IMR-90 (cell line): ENCODE measurements at regions not wholly inside any gene's neighbourhood (a gene's known extent, or its start where the extent isn't known, plus 50 kb on each side); places are given as distances from the start of the nearest gene placed in this dataset.

Experiments
- ATAC-seq: fragments of 200-7000 bp; cut with Tn5 transposase; 2 replicates; pipeline ENCODE4 v1.9.1; 2020; ENCODE audit warnings: low read depth, mild to moderate bottlenecking, moderate library complexity
- BruUV-seq: library from RNA; stranded (reverse); fragments of 400-500 nt; replicated peaks from 2 replicates; lab custom pipeline; 2021; lab: Mats Ljungman, UMichigan
- CTCF ChIA-PET: fragments of 300-600 bp; formaldehyde crosslinking; extraction: SDS; loops from one replicate; lab custom pipeline; 2021; ENCODE audit warnings: antibody characterized with exemption; lab: Yijun Ruan, JAX
- POLR2A ChIA-PET: fragments of 300-600 bp; sonication (Branson Sonifier 250); formaldehyde crosslinking; loops from one replicate; lab custom pipeline; 2022; ENCODE audit warnings: antibody characterized with exemption; ENCODE audit not compliant: unreplicated experiment; lab: Charles Lee
- DNase-seq: peaks from one replicate; pipeline ENCODE4 v3.0.0; 2013
- H2AFZ ChIP-seq: replicated peaks from 2 replicates; pipeline ENCODE3; 2013; ENCODE audit warnings: low read length, mild to moderate bottlenecking; ENCODE audit not compliant: poor library complexity
- H2AK5ac ChIP-seq: 2 replicates; pipeline ENCODE4 v1.6.1; 2013; ENCODE audit warnings: low read depth, low read length, inconsistent platforms
- H2AK9ac ChIP-seq: replicated peaks from 2 replicates; pipeline ENCODE3; 2013; ENCODE audit warnings: mild to moderate bottlenecking, low read depth, low read length, moderate library complexity; ENCODE audit not compliant: poor library complexity
- H2BK120ac ChIP-seq: 2 replicates; pipeline ENCODE4 v1.6.1; 2013; ENCODE audit warnings: low read depth, low read length, inconsistent platforms
- H2BK15ac ChIP-seq: 3 replicates; pipeline ENCODE4 v1.6.1; 2013; ENCODE audit warnings: low read depth, low read length, inconsistent platforms
- H2BK20ac ChIP-seq: 2 replicates; pipeline ENCODE4 v1.6.1; 2013; ENCODE audit warnings: low read depth, mild to moderate bottlenecking, inconsistent platforms, low read length, moderate library complexity
- H2BK5ac ChIP-seq: 2 replicates; pipeline ENCODE4 v1.6.1; 2013; ENCODE audit warnings: mild to moderate bottlenecking, low read depth, low read length, inconsistent platforms; ENCODE audit not compliant: poor library complexity, severe bottlenecking
- H3K14ac ChIP-seq: replicated peaks from 2 replicates; pipeline ENCODE4 v1.6.1; 2013; ENCODE audit warnings: low read depth, low read length, inconsistent platforms
- H3K18ac ChIP-seq: 2 replicates; pipeline ENCODE4 v1.6.1; 2013; ENCODE audit warnings: low read depth, low read length, control low read depth
- H3K23ac ChIP-seq: 2 replicates; pipeline ENCODE4 v1.6.1; 2013; ENCODE audit warnings: low read depth, low read length, inconsistent platforms
- H3K27ac ChIP-seq: 2 replicates; pipeline ENCODE4 v1.5.1; 2013; ENCODE audit warnings: mild to moderate bottlenecking, control low read depth, low read length; ENCODE audit not compliant: insufficient read depth
- H3K27me3 ChIP-seq: 2 replicates; pipeline ENCODE4 v1.6.1; 2013; ENCODE audit warnings: low read length; ENCODE audit not compliant: control insufficient read depth, insufficient read depth
- H3K36me3 ChIP-seq: 2 replicates; pipeline ENCODE4 v1.6.1; 2013; ENCODE audit warnings: low read length, mixed read lengths; ENCODE audit not compliant: control insufficient read depth, insufficient read depth
- H3K4ac ChIP-seq: 2 replicates; pipeline ENCODE4 v1.6.1; 2013; ENCODE audit warnings: low read depth, low read length, inconsistent platforms
- H3K4me1 ChIP-seq: 2 replicates; pipeline ENCODE4 v1.6.1; 2013; ENCODE audit warnings: low read length, mixed read lengths; ENCODE audit not compliant: control insufficient read depth, insufficient read depth
- H3K4me2 ChIP-seq: 2 replicates; pipeline ENCODE4 v1.6.1; 2013; ENCODE audit warnings: low read depth, mild to moderate bottlenecking, control low read depth, low read length, moderate library complexity
- H3K4me3 ChIP-seq: 2 replicates; pipeline ENCODE4 v1.5.1; 2013; ENCODE audit warnings: low read depth, mild to moderate bottlenecking, control low read depth, low read length, moderate library complexity; ENCODE audit not compliant: insufficient read depth
- H3K56ac ChIP-seq: 2 replicates; pipeline ENCODE4 v1.6.1; 2013; ENCODE audit warnings: low read length, inconsistent platforms; ENCODE audit not compliant: insufficient read depth; ENCODE audit errors: extremely low read depth
- H3K79me1 ChIP-seq, 2 experiments: 2 replicates each; pipeline ENCODE4 v1.6.1; 2013; ENCODE audit warnings: low read length in 2 of 2, inconsistent platforms in 1 of 2, low read depth in 1 of 2
- H3K9ac ChIP-seq: 2 replicates; pipeline ENCODE4 v1.6.1; 2013; ENCODE audit warnings: low read depth, low read length, control low read depth
- H3K9me1 ChIP-seq: 2 replicates; pipeline ENCODE4 v1.6.1; 2013; ENCODE audit warnings: low read length, inconsistent platforms; ENCODE audit not compliant: insufficient read depth
- H3K9me3 ChIP-seq: 2 replicates; pipeline ENCODE4 v1.6.1; 2013; ENCODE audit warnings: low read length; ENCODE audit not compliant: control insufficient read depth, insufficient read depth
- H4K20me1 ChIP-seq: 2 replicates; pipeline ENCODE4 v1.6.1; 2013; ENCODE audit warnings: low read length, inconsistent platforms; ENCODE audit not compliant: insufficient read depth
- H4K5ac ChIP-seq: 2 replicates; pipeline ENCODE4 v1.6.1; 2013; ENCODE audit warnings: mild to moderate bottlenecking, low read depth, low read length, control low read depth
- H4K8ac ChIP-seq, 2 experiments: 2 replicates each; pipeline ENCODE4 v1.6.1; 2013; ENCODE audit warnings: low read depth in 2 of 2, low read length in 2 of 2, control low read depth in 1 of 2, inconsistent platforms in 1 of 2
- H4K91ac ChIP-seq: 2 replicates; pipeline ENCODE4 v1.6.1; 2013; ENCODE audit warnings: low read depth, low read length, inconsistent platforms; ENCODE audit not compliant: insufficient read depth
- CEBPB ChIP-seq: IDR thresholded peaks from 2 replicates; pipeline ENCODE4 v1.6.1; 2012; ENCODE audit warnings: low read depth, low read length, improper control_type of control experiment
- NFE2L2 ChIP-seq: fragments of 150-350 bp; IDR thresholded peaks from 2 replicates; pipeline ENCODE4 v1.6.1; 2016; ENCODE audit warnings: low read depth, mild to moderate bottlenecking, low read length
- WGBS, 2 experiments: methylation state at CpG; one replicate each; pipeline versions ENCODE4 v1.1.5 to v1.1.7; 2013; ENCODE audit warnings: missing lambda C conversion rate in 2 of 2; ENCODE audit not compliant: insufficient read length in 1 of 2; ENCODE audit errors: extremely low coverage in 2 of 2; 5-methylcytosine and 5-hydroxymethylcytosine counted together
- dilution Hi-C: fragments of 300-500 bp; cut with HindIII; formaldehyde crosslinking; loops from one replicate; pipeline ENCODE4 v1.14.3; 2018; ENCODE audit warnings: low sequenced_read_pairs; ENCODE audit not compliant: unreplicated experiment
- in situ Hi-C: fragments of 300-500 bp; cut with MboI; formaldehyde crosslinking; loops from 3 replicates; pipeline ENCODE4 v1.14.3; 2019; ENCODE audit warnings: low sequenced_read_pairs, inconsistent platforms, mixed read lengths
- intact Hi-C: fragments of 100-400 bp; cut with micrococcal nuclease; formaldehyde crosslinking; loops from 2 replicates; pipeline ENCODE4 v1.10.0; 2022
- TF ChIP-seq, protein P1 (sequence below): fragments of 150-350 bp; IDR thresholded peaks from 2 replicates; pipeline ENCODE4 v1.6.1; 2017; ENCODE audit warnings: mild to moderate bottlenecking, antibody characterized with exemption, low read length, low read depth

DNA sequence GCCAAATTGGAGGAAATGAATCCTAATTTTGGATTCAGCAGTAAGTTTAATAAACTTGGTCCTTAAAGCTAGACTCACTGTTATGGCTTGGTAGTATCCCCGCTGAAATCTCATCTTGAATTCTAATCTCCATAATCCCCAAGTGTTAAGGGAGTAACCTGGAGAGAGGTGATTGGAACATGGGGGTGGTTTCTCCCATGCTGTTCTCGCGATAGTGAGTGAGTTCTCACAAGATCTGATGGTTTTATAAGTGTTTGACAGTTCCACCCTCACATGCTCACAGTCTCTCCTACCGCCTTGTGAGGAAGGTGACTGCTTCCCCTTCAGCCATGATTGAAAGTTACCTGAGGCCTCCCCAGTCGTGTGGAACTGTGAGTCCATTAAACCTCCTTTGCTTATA, 824.5 kb upstream of the WWC1 start:
- H3K23ac ChIP-seq = no peak overlapping the region
- no peaks in the 10 kb centered on the region for H3K4me1 ChIP-seq
- BruUV-seq = no TSS peak
- TF ChIP-seq CEBPB = no peak
- TF ChIP-seq, protein P1, sequence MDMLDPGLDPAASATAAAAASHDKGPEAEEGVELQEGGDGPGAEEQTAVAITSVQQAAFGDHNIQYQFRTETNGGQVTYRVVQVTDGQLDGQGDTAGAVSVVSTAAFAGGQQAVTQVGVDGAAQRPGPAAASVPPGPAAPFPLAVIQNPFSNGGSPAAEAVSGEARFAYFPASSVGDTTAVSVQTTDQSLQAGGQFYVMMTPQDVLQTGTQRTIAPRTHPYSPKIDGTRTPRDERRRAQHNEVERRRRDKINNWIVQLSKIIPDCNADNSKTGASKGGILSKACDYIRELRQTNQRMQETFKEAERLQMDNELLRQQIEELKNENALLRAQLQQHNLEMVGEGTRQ = no peak
- TF ChIP-seq NFE2L2 = no peak
- WGBS, 2 experiments = no CpG with 5 or more reads among the region's 5 CpGs
- H3K79me1 ChIP-seq = no peaks in the 10 kb centered on the region
- DNase-seq = no peak
- H2AK9ac ChIP-seq = no peak overlapping the region
- H2BK5ac ChIP-seq = no peak overlapping the region
- dilution Hi-C loops (no loop called here), in situ Hi-C loops (no loop called here), intact Hi-C loops (no loop called here)
- H2BK120ac ChIP-seq = no peak overlapping the region
- no peak overlapping the region for H3K14ac ChIP-seq
- H3K4me2 ChIP-seq = no peak overlapping the region
- no peak overlapping the region for H3K4ac ChIP-seq
- H3K9me3 ChIP-seq = 0 out of 2 replicates have a peak, but pooled peaks cover 2% of the 10 kb centered on the region
- H3K56ac ChIP-seq = no peak overlapping the region
- no peaks in the 10 kb centered on the region for H3K27me3 ChIP-seq
- H3K27ac ChIP-seq = no peak overlapping the region
- ChIA-PET POLR2A (no interaction called here), CTCF (no interaction called here)
- no peak overlapping the region for H2AFZ ChIP-seq
- H3K4me3 ChIP-seq = no peak overlapping the region
- no peak overlapping the region for H2BK20ac ChIP-seq
- no peak overlapping the region for H4K91ac ChIP-seq
- no peaks in the 10 kb centered on the region for H3K36me3 ChIP-seq
- no peaks in the 10 kb centered on the region for H3K9me1 ChIP-seq
- H4K5ac ChIP-seq = no peak overlapping the region
- no peak overlapping the region for H4K8ac ChIP-seq
- ATAC-seq = no peak
- no peak overlapping the region for H2AK5ac ChIP-seq
- no peaks in the 10 kb centered on the region for H4K20me1 ChIP-seq
- H3K9ac ChIP-seq = no peak overlapping the region
- no peak overlapping the region for H2BK15ac ChIP-seq
- no peak overlapping the region for H3K18ac ChIP-seq
